IMR-90 (cell line): ENCODE measurements at regions not wholly inside any gene's neighbourhood (a gene's known extent, or its start where the extent isn't known, plus 50 kb on each side); places are given as distances from the start of the nearest gene placed in this dataset.

Experiments
- ATAC-seq: fragments of 200-7000 bp; cut with Tn5 transposase; 2 replicates; pipeline ENCODE4 v1.9.1; 2020; ENCODE audit warnings: low read depth, mild to moderate bottlenecking, moderate library complexity
- BruUV-seq: library from RNA; stranded (reverse); fragments of 400-500 nt; replicated peaks from 2 replicates; lab custom pipeline; 2021; lab: Mats Ljungman, UMichigan
- CTCF ChIA-PET: fragments of 300-600 bp; formaldehyde crosslinking; extraction: SDS; loops from one replicate; lab custom pipeline; 2021; ENCODE audit warnings: antibody characterized with exemption; lab: Yijun Ruan, JAX
- POLR2A ChIA-PET: fragments of 300-600 bp; sonication (Branson Sonifier 250); formaldehyde crosslinking; loops from one replicate; lab custom pipeline; 2022; ENCODE audit warnings: antibody characterized with exemption; ENCODE audit not compliant: unreplicated experiment; lab: Charles Lee
- DNase-seq: peaks from one replicate; pipeline ENCODE4 v3.0.0; 2013
- H2AFZ ChIP-seq: replicated peaks from 2 replicates; pipeline ENCODE3; 2013; ENCODE audit warnings: low read length, mild to moderate bottlenecking; ENCODE audit not compliant: poor library complexity
- H2AK5ac ChIP-seq: 2 replicates; pipeline ENCODE4 v1.6.1; 2013; ENCODE audit warnings: low read depth, low read length, inconsistent platforms
- H2AK9ac ChIP-seq: replicated peaks from 2 replicates; pipeline ENCODE3; 2013; ENCODE audit warnings: mild to moderate bottlenecking, low read depth, low read length, moderate library complexity; ENCODE audit not compliant: poor library complexity
- H2BK120ac ChIP-seq: 2 replicates; pipeline ENCODE4 v1.6.1; 2013; ENCODE audit warnings: low read depth, low read length, inconsistent platforms
- H2BK15ac ChIP-seq: 3 replicates; pipeline ENCODE4 v1.6.1; 2013; ENCODE audit warnings: low read depth, low read length, inconsistent platforms
- H2BK20ac ChIP-seq: 2 replicates; pipeline ENCODE4 v1.6.1; 2013; ENCODE audit warnings: low read depth, mild to moderate bottlenecking, inconsistent platforms, low read length, moderate library complexity
- H2BK5ac ChIP-seq: 2 replicates; pipeline ENCODE4 v1.6.1; 2013; ENCODE audit warnings: mild to moderate bottlenecking, low read depth, low read length, inconsistent platforms; ENCODE audit not compliant: poor library complexity, severe bottlenecking
- H3K14ac ChIP-seq: replicated peaks from 2 replicates; pipeline ENCODE4 v1.6.1; 2013; ENCODE audit warnings: low read depth, low read length, inconsistent platforms
- H3K18ac ChIP-seq: 2 replicates; pipeline ENCODE4 v1.6.1; 2013; ENCODE audit warnings: low read depth, low read length, control low read depth
- H3K23ac ChIP-seq: 2 replicates; pipeline ENCODE4 v1.6.1; 2013; ENCODE audit warnings: low read depth, low read length, inconsistent platforms
- H3K27ac ChIP-seq: 2 replicates; pipeline ENCODE4 v1.5.1; 2013; ENCODE audit warnings: mild to moderate bottlenecking, control low read depth, low read length; ENCODE audit not compliant: insufficient read depth
- H3K27me3 ChIP-seq: 2 replicates; pipeline ENCODE4 v1.6.1; 2013; ENCODE audit warnings: low read length; ENCODE audit not compliant: control insufficient read depth, insufficient read depth
- H3K36me3 ChIP-seq: 2 replicates; pipeline ENCODE4 v1.6.1; 2013; ENCODE audit warnings: low read length, mixed read lengths; ENCODE audit not compliant: control insufficient read depth, insufficient read depth
- H3K4ac ChIP-seq: 2 replicates; pipeline ENCODE4 v1.6.1; 2013; ENCODE audit warnings: low read depth, low read length, inconsistent platforms
- H3K4me1 ChIP-seq: 2 replicates; pipeline ENCODE4 v1.6.1; 2013; ENCODE audit warnings: low read length, mixed read lengths; ENCODE audit not compliant: control insufficient read depth, insufficient read depth
- H3K4me2 ChIP-seq: 2 replicates; pipeline ENCODE4 v1.6.1; 2013; ENCODE audit warnings: low read depth, mild to moderate bottlenecking, control low read depth, low read length, moderate library complexity
- H3K4me3 ChIP-seq: 2 replicates; pipeline ENCODE4 v1.5.1; 2013; ENCODE audit warnings: low read depth, mild to moderate bottlenecking, control low read depth, low read length, moderate library complexity; ENCODE audit not compliant: insufficient read depth
- H3K56ac ChIP-seq: 2 replicates; pipeline ENCODE4 v1.6.1; 2013; ENCODE audit warnings: low read length, inconsistent platforms; ENCODE audit not compliant: insufficient read depth; ENCODE audit errors: extremely low read depth
- H3K79me1 ChIP-seq, 2 experiments: 2 replicates each; pipeline ENCODE4 v1.6.1; 2013; ENCODE audit warnings: low read length in 2 of 2, inconsistent platforms in 1 of 2, low read depth in 1 of 2
- H3K9ac ChIP-seq: 2 replicates; pipeline ENCODE4 v1.6.1; 2013; ENCODE audit warnings: low read depth, low read length, control low read depth
- H3K9me1 ChIP-seq: 2 replicates; pipeline ENCODE4 v1.6.1; 2013; ENCODE audit warnings: low read length, inconsistent platforms; ENCODE audit not compliant: insufficient read depth
- H3K9me3 ChIP-seq: 2 replicates; pipeline ENCODE4 v1.6.1; 2013; ENCODE audit warnings: low read length; ENCODE audit not compliant: control insufficient read depth, insufficient read depth
- H4K20me1 ChIP-seq: 2 replicates; pipeline ENCODE4 v1.6.1; 2013; ENCODE audit warnings: low read length, inconsistent platforms; ENCODE audit not compliant: insufficient read depth
- H4K5ac ChIP-seq: 2 replicates; pipeline ENCODE4 v1.6.1; 2013; ENCODE audit warnings: mild to moderate bottlenecking, low read depth, low read length, control low read depth
- H4K8ac ChIP-seq, 2 experiments: 2 replicates each; pipeline ENCODE4 v1.6.1; 2013; ENCODE audit warnings: low read depth in 2 of 2, low read length in 2 of 2, control low read depth in 1 of 2, inconsistent platforms in 1 of 2
- H4K91ac ChIP-seq: 2 replicates; pipeline ENCODE4 v1.6.1; 2013; ENCODE audit warnings: low read depth, low read length, inconsistent platforms; ENCODE audit not compliant: insufficient read depth
- CEBPB ChIP-seq: IDR thresholded peaks from 2 replicates; pipeline ENCODE4 v1.6.1; 2012; ENCODE audit warnings: low read depth, low read length, improper control_type of control experiment
- RFX5 ChIP-seq: IDR thresholded peaks from 2 replicates; pipeline ENCODE4 v1.8.0; 2012; ENCODE audit warnings: low read depth, mild to moderate bottlenecking, low read length, moderate library complexity
- WGBS, 2 experiments: methylation state at CpG; one replicate each; pipeline versions ENCODE4 v1.1.5 to v1.1.7; 2013; ENCODE audit warnings: missing lambda C conversion rate in 2 of 2; ENCODE audit not compliant: insufficient read length in 1 of 2; ENCODE audit errors: extremely low coverage in 2 of 2; 5-methylcytosine and 5-hydroxymethylcytosine counted together
- dilution Hi-C: fragments of 300-500 bp; cut with HindIII; formaldehyde crosslinking; loops from one replicate; pipeline ENCODE4 v1.14.3; 2018; ENCODE audit warnings: low sequenced_read_pairs; ENCODE audit not compliant: unreplicated experiment
- in situ Hi-C: fragments of 300-500 bp; cut with MboI; formaldehyde crosslinking; loops from 3 replicates; pipeline ENCODE4 v1.14.3; 2019; ENCODE audit warnings: low sequenced_read_pairs, inconsistent platforms, mixed read lengths
- intact Hi-C: fragments of 100-400 bp; cut with micrococcal nuclease; formaldehyde crosslinking; loops from 2 replicates; pipeline ENCODE4 v1.10.0; 2022

GRCh38 chr21:16007943-16008342 is 278.2 kb downstream of the USP25 start:
- dilution Hi-C loops: no loop called here
- ATAC-seq: no peak

More at GRCh38 chr21:16007943-16008342, 278.2 kb downstream of the USP25 start:
- Histone ChIP-seq H4K20me1 (no peaks in the 10 kb centered on the region), H3K14ac (no peak overlapping the region), H3K27ac (no peak overlapping the region), H3K4ac (no peak overlapping the region), H3K4me2 (no peak overlapping the region), H2AK9ac (no peak overlapping the region), H3K36me3 (no peaks in the 10 kb centered on the region), H3K23ac (no peak overlapping the region), H3K79me1 (no peaks in the 10 kb centered on the region), H3K27me3 (no peaks in the 10 kb centered on the region), H2BK15ac (no peak overlapping the region), H3K4me1 (no peaks in the 10 kb centered on the region), H4K8ac (no peak overlapping the region), H4K91ac (no peak overlapping the region), H2BK120ac (no peak overlapping the region), H2AFZ (no peak overlapping the region), H3K18ac (no peak overlapping the region), H3K9me3 (no peaks in the 10 kb centered on the region), H2AK5ac (no peak overlapping the region), H2BK20ac (no peak overlapping the region), H3K4me3 (no peak overlapping the region), H4K5ac (no peak overlapping the region), H3K9ac (no peak overlapping the region), H3K9me1 (peaks cover 3% of the 10 kb centered on the region; the same call in 1 of the 2 replicates), H3K56ac (no peak overlapping the region), H2BK5ac (no peak overlapping the region)
- intact Hi-C loops (no loop called here), in situ Hi-C loops (no loop called here)
- no TSS peak for BruUV-seq
- peak; percentile 52 for TF ChIP-seq CEBPB
- TF ChIP-seq RFX5: no peak
- CTCF ChIA-PET: interaction anchor here (1.0 kb wide), 1 partner anchor 14 kb away, joined by 3 read pairs; no protein-coding TSS in a partner anchor
- POLR2A ChIA-PET: no interaction called here
- no CpG with 5 or more reads among the region's 2 CpGs for WGBS, 2 experiments
- DNase-seq: peak; percentile 16
